Hepatocyte (in vitro differentiated cells): ENCODE measurements at regions not wholly inside any gene's neighbourhood (a gene's known extent, or its start where the extent isn't known, plus 50 kb on each side); places are given as distances from the start of the nearest gene placed in this dataset.

Experiments
- CTCF ChIP-seq: fragments of 200-600 bp; sonication (generic); IDR thresholded peaks from 2 replicates; pipeline ENCODE4 v1.5.1; 2016; ENCODE audit warnings: antibody characterized with exemption, mild to moderate bottlenecking; ENCODE audit not compliant: poor library complexity
- EZH2 ChIP-seq: fragments of 200-600 bp; sonication (generic); IDR thresholded peaks from 2 replicates; pipeline ENCODE4 v1.6.1; 2016; ENCODE audit warnings: antibody characterized with exemption, mild to moderate bottlenecking, borderline replicate concordance

DNA sequence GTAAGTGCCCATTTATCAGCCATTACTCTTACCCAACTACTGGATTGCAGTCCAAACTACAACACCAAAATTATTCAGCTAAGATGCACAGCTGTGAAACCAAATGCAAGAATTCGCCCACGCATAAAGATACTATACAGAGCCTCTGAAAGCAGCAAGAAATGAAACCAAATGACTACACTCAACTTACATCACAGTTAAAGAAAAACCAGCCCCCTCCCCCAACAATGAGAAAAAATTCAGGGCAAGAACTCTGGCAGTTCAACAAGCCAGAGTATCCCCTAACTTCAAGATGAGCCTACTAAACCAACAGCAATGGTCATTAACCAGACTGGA, 209.1 kb upstream of the VWC2 start:
- TF ChIP-seq EZH2 (no peak), CTCF (no peak)
